GM20000 (cell line): ENCODE measurements at regions not wholly inside any gene's neighbourhood (a gene's known extent, or its start where the extent isn't known, plus 50 kb on each side); places are given as distances from the start of the nearest gene placed in this dataset.

Source experiments
- DNase-seq: peaks from one replicate; pipeline ENCODE4 v3.0.0; 2012; ENCODE audit warnings: low spot score
- CTCF ChIP-seq: IDR thresholded peaks from 2 replicates; pipeline ENCODE4 v1.5.1; 2012; ENCODE audit warnings: mild to moderate bottlenecking, control low read depth; ENCODE audit errors: extremely low read depth, missing control alignments

- DNase-seq: no peak
- TF ChIP-seq CTCF: no peak
These were observed 108.3 kb upstream of the CNTNAP2 start for GRCh38 chr7:146008293-146008692.

- no peak for DNase-seq
- TF ChIP-seq CTCF: no peak
These were observed 111.8 kb upstream of the CNTNAP2 start for GRCh38 chr7:146004805-146005204.

- DNase-seq: no peak
- no peak for TF ChIP-seq CTCF
These were observed 114.0 kb upstream of the CNTNAP2 start for GRCh38 chr7:146002431-146003078.

- TF ChIP-seq CTCF: no peak
- DNase-seq: no peak
These were observed 114.6 kb upstream of the CNTNAP2 start for GRCh38 chr7:146002008-146002407.

GRCh38 chr7:146000882-146001281 is 115.7 kb upstream of the CNTNAP2 start:
- no peak for TF ChIP-seq CTCF

GRCh38 chr7:145989469-145989868 is 127.1 kb upstream of the CNTNAP2 start:
- no peak for TF ChIP-seq CTCF
- no peak for DNase-seq

More at GRCh38 chr7:146000882-146001281, 115.7 kb upstream of the CNTNAP2 start:
- DNase-seq: no peak

GRCh38 chr7:145986248-145986874 is 130.2 kb upstream of the CNTNAP2 start:
- no peak for DNase-seq
- no peak for TF ChIP-seq CTCF
